Keratinocyte (primary cell): ENCODE measurements at regions not wholly inside any gene's neighbourhood (a gene's known extent, or its start where the extent isn't known, plus 50 kb on each side); places are given as distances from the start of the nearest gene placed in this dataset.

Experiments used
- CTCF ChIP-seq, 3 experiments: IDR thresholded peaks in 1 of 3; conservative IDR thresholded peaks in 1 of 3; optimal IDR thresholded peaks in 1 of 3; 2 replicates in 2 of 3; 3 replicates in 1 of 3; pipeline versions ENCODE3 to v1.5.1; 2011; ENCODE audit warnings: low read length in 3 of 3, mild to moderate bottlenecking in 3 of 3, moderate library complexity in 2 of 3, control low read depth in 1 of 3, inconsistent platforms in 1 of 3; ENCODE audit not compliant: insufficient read depth in 2 of 3; ENCODE audit errors: extremely low read depth in 1 of 3
- EZH2 ChIP-seq: IDR thresholded peaks from one replicate; pipeline ENCODE4 v1.6.1; 2012; ENCODE audit warnings: inconsistent platforms, mild to moderate bottlenecking, low read length, moderate library complexity

GRCh38 chr3:154849408-154849807 lies 230.7 kb upstream of the MME start:
- TF ChIP-seq CTCF (optimal IDR thresholded peaks at IDR 0.05 in 1 of 3, IDR thresholded peaks at IDR 0.05 in 1 of 3, conservative IDR thresholded peaks at IDR 0.05 in 1 of 3; ENCODE audit: extremely low read depth in 1 of 3, insufficient read depth in 2 of 3, low read length in 3 of 3) (no peak), EZH2 (no peak)
